Chondrocyte (in vitro differentiated cells): ENCODE measurements at regions not wholly inside any gene's neighbourhood (a gene's known extent, or its start where the extent isn't known, plus 50 kb on each side); places are given as distances from the start of the nearest gene placed in this dataset.
A peak's percentile ranks its signal among the peaks of the same experiment; 100 is the strongest.

Experiments used
- DNase-seq: peaks from one replicate; pipeline ENCODE4 v3.0.0; 2021; ENCODE audit warnings: mixed read lengths, low spot score
- H3K27ac Mint-ChIP-seq: one replicate; pipeline ENCODE4 v1.8.0; 2021; ENCODE audit warnings: mild to moderate bottlenecking, moderate library complexity, mixed read lengths; ENCODE audit not compliant: unreplicated experiment
- H3K27me3 Mint-ChIP-seq: 2 replicates; pipeline ENCODE4 v1.8.0; 2021; ENCODE audit warnings: low read depth, mixed read lengths
- H3K36me3 Mint-ChIP-seq: 2 replicates; pipeline ENCODE4 v1.8.0; 2021; ENCODE audit warnings: low read depth, mixed read lengths
- H3K4me1 Mint-ChIP-seq: 2 replicates; pipeline ENCODE4 v1.8.0; 2021; ENCODE audit warnings: low read depth, mild to moderate bottlenecking, mixed read lengths
- H3K4me3 Mint-ChIP-seq: one replicate; pipeline ENCODE4 v1.8.0; 2021; ENCODE audit warnings: mild to moderate bottlenecking, moderate library complexity, mixed read lengths; ENCODE audit not compliant: unreplicated experiment
- H3K9me3 Mint-ChIP-seq: 2 replicates; pipeline ENCODE4 v1.8.0; 2021; ENCODE audit warnings: low read depth, mixed read lengths
- TF ChIP-seq, protein P1 (sequence below): fragments of 200-600 bp; sonication (generic); IDR thresholded peaks from 2 replicates; pipeline ENCODE4 v1.5.0; 2021; ENCODE audit warnings: antibody characterized with exemption, mild to moderate bottlenecking, moderate library complexity

DNA sequence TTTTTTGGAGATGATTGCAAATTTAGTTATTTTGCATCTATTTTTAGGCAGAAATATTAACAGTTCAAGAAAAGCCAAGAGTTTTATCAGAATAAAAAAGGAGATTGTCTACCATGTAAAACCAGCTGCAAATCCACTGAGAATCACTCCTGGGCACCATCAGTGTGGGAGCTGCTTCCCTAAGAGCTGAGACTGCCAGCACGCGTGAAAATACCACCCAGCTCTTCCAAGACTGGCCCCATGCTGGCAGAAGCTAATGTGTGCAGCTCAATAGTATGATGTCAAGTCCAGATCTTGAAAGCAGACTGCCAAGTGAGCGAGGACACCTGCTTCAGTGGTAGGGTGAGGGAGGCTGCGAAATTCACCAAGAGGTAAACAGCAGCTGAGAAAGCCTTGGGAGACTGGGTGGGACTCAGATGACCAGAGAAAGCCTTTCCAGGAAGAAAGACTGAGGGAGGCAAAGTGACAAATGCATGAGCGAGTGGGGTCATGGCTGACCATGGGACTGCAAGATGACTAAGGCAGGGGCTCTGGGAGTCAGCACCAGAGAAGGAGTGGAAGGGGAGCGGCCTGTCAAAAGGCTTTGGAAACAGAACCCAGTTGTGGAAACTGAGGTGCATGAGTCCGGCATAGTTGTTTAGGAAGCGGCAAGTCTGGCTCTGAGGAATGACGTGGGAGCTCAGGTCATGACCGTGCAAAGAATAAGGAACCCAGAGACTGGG lies 200.9 kb downstream of the GADD45G start:
- no peak overlapping the region for H3K27ac Mint-ChIP-seq
- DNase-seq, result no peak
- TF ChIP-seq, protein P1, sequence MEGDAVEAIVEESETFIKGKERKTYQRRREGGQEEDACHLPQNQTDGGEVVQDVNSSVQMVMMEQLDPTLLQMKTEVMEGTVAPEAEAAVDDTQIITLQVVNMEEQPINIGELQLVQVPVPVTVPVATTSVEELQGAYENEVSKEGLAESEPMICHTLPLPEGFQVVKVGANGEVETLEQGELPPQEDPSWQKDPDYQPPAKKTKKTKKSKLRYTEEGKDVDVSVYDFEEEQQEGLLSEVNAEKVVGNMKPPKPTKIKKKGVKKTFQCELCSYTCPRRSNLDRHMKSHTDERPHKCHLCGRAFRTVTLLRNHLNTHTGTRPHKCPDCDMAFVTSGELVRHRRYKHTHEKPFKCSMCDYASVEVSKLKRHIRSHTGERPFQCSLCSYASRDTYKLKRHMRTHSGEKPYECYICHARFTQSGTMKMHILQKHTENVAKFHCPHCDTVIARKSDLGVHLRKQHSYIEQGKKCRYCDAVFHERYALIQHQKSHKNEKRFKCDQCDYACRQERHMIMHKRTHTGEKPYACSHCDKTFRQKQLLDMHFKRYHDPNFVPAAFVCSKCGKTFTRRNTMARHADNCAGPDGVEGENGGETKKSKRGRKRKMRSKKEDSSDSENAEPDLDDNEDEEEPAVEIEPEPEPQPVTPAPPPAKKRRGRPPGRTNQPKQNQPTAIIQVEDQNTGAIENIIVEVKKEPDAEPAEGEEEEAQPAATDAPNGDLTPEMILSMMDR, result no peak
- no peaks in the 10 kb centered on the region for H3K36me3 Mint-ChIP-seq
- H3K27me3 Mint-ChIP-seq, result no peaks in the 10 kb centered on the region
- H3K4me3 Mint-ChIP-seq, result no peak overlapping the region
- H3K9me3 Mint-ChIP-seq, result no peaks in the 10 kb centered on the region
- H3K4me1 Mint-ChIP-seq, result peaks cover 64% of the 10 kb centered on the region

DNA sequence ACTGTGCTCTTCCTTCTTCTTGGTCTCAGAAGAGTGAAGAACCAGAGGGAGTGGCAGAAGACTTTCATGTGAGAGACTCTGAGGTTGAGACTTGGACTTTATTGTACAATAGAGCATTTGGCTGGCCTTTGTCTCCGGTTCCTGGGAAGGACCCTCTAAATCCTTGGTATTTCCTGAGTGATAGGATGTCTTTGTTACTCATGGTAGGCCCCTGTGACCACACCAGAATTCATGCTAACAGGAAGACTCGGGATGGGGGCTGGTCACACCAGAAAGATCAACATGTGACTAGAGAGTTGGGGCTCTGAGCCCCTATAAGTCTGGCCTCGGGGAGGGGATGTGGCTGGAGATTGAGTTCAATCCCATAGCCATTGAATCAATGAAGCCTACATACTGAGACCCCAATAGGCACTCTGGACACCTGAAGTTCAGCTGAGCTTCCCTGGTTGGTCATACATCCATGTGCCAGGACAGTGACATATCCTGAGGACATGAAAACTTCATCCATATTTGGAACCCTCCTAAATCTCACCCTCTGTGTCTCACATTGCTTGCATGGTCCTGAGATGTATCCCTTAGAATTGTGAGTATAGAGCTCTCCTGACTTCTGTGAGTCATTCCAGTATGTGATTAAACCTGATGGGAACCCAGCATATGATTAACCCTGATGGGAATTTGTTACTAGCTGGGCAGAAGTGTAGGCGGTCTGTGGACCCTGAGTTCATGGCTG lies 201.7 kb downstream of the GADD45G start:
- DNase-seq, result no peak
- no peaks in the 10 kb centered on the region for H3K36me3 Mint-ChIP-seq
- no peak overlapping the region for H3K4me3 Mint-ChIP-seq
- no peak overlapping the region for H3K27ac Mint-ChIP-seq
- H3K27me3 Mint-ChIP-seq, result no peaks in the 10 kb centered on the region
- H3K9me3 Mint-ChIP-seq, result no peaks in the 10 kb centered on the region
- TF ChIP-seq, protein P1, result no peak
- H3K4me1 Mint-ChIP-seq, result peaks cover 64% of the 10 kb centered on the region

GRCh38 chr9:89807101-89807395 lies 202.2 kb downstream of the GADD45G start:
- no peaks in the 10 kb centered on the region for H3K9me3 Mint-ChIP-seq
- no peaks in the 10 kb centered on the region for H3K27me3 Mint-ChIP-seq
- H3K27ac Mint-ChIP-seq, result no peak overlapping the region
- DNase-seq, result no peak
- peaks cover 59% of the 10 kb centered on the region for H3K4me1 Mint-ChIP-seq
- H3K4me3 Mint-ChIP-seq, result no peak overlapping the region
- no peaks in the 10 kb centered on the region for H3K36me3 Mint-ChIP-seq
- TF ChIP-seq, protein P1, result no peak

- no peak overlapping the region for H3K27ac Mint-ChIP-seq
These were observed 202.9 kb downstream of the GADD45G start for GRCh38 chr9:89807682-89808075.

GRCh38 chr9:89808076-89808755 lies 203.4 kb downstream of the GADD45G start:
- TF ChIP-seq, protein P1, result peak; percentile 47
- Mint-ChIP-seq H3K27ac (no peak overlapping the region), H3K36me3 (no peaks in the 10 kb centered on the region), H3K27me3 (no peaks in the 10 kb centered on the region), H3K4me3 (no peak overlapping the region), H3K9me3 (no peaks in the 10 kb centered on the region), H3K4me1 (peaks cover 48% of the 10 kb centered on the region)
- DNase-seq, result no peak

More at GRCh38 chr9:89807682-89808075, 202.9 kb downstream of the GADD45G start:
- Mint-ChIP-seq H3K4me3 (no peak overlapping the region), H3K9me3 (no peaks in the 10 kb centered on the region), H3K27me3 (no peaks in the 10 kb centered on the region), H3K36me3 (no peaks in the 10 kb centered on the region), H3K4me1 (peaks cover 53% of the 10 kb centered on the region)
- TF ChIP-seq, protein P1, result no peak
- DNase-seq, result no peak
